LHCN-M2 (cell line): ENCODE measurements at regions not wholly inside any gene's neighbourhood (a gene's known extent, or its start where the extent isn't known, plus 50 kb on each side); places are given as distances from the start of the nearest gene placed in this dataset.

ENCODE experiments used
- DNase-seq: peaks from one replicate; pipeline ENCODE4 v3.0.0-alpha.2; 2012; ENCODE audit warnings: low read depth

- DNase-seq, result no peak
Measured at GRCh38 chr7:124692425-124692824, 73.2 kb downstream of the GPR37 start.

GRCh38 chr7:124690840-124691239 lies 74.8 kb downstream of the GPR37 start:
- no peak for DNase-seq

- DNase-seq, result no peak
Measured at GRCh38 chr7:124689931-124690330, 75.7 kb downstream of the GPR37 start.

DNA sequence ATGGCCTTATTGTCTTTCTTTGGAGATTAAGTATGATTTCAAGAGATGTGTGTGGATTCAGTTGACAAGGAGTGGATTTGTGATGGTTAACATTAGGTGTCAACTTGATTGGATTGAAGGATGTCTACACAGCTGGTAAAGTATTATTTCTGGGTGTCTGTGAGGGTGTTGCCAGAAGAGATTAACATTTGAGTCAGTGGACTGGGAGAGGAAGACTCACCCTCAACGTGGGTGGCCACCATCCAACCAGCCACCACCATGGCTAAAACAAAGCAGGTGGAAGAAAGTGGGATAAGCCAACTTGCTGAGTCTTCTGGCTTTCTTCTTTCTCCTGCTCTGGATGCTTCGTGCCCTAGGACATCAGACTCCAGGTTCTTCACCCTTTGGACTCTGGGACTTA lies 76.1 kb downstream of the GPR37 start:
- DNase-seq, result no peak

GRCh38 chr7:124688991-124689390 lies 76.6 kb downstream of the GPR37 start:
- DNase-seq, result peak; percentile 39

DNA sequence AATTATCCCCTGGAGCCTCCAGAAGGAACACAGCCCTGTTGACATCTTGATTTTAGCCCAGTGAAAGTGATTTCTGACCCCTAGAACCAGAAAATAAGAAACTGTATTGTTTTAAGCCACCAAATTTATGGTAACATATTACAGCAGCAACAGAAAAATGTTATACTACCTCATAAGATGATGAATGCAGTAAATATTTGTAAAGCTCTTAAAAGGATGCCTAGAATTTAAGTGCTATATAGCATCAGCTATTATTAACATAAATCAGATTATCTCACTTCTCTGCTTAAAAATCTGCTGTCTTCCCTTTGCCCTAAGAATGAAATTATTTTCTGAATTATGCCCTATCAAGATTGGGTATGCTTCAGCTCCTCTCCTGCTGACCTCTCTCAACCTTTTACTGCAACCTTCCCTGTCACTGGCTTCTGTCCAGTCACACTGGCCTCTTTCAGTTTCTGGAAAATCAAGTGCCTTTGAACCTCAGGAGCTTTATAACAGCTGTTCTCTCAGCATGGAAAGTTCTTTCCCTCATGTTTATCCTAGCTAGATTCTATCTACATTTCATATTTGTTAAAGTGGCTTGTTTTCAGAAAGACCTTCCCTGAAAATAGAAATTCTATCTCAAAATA lies 78.9 kb downstream of the GPR37 start:
- no peak for DNase-seq

- no peak for DNase-seq
Measured at GRCh38 chr7:124681946-124682345, 83.6 kb downstream of the GPR37 start.

DNA sequence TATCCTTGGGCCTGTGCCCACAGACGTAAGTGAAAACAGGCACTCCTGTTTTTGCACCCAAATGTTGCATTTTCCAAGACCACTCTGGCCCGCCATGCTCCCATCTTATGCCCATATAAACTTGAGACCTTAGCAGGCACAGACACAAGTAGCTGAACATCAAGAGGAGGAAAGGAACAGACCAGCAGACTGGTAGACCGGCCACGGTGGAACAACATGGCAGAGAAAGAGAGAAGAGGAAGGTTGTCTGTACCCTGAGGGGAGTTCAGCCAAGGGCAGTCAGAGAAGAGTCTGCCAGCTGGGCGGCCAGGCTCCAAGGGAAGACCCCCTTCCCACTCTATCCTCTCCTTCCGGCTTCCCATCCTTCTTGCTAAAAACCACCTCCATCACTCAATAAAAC lies 85.3 kb downstream of the GPR37 start:
- DNase-seq, result no peak

DNA sequence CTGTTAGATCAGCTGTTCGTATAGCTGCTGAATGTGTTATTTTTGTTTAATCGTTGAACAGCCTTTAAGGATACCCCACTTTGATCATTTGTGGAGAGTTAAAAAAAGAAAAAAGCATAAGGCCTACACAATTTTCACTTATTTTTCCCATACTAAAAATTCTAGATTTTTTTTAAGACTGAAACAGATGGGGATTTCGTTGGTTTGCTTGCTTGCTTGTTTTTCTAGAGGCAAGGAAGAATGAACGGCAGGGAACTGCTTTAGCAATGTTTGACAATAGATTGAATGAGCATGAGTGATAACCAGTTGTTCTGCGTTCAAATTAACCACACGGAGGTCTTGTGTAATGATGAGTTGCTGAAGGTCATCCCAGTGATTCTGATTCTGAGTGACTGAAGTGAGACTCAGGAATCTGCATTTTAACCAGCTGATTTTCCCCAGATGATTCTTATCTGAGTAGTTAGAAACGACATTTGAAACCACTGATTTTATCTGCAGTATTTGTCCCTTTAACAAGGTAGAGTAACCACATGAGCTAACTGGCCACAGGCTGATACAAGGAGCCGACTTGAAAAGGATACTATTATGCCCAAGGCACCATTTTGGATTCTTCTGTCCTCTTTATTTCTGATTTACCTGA lies 85.9 kb downstream of the GPR37 start:
- no peak for DNase-seq

DNA sequence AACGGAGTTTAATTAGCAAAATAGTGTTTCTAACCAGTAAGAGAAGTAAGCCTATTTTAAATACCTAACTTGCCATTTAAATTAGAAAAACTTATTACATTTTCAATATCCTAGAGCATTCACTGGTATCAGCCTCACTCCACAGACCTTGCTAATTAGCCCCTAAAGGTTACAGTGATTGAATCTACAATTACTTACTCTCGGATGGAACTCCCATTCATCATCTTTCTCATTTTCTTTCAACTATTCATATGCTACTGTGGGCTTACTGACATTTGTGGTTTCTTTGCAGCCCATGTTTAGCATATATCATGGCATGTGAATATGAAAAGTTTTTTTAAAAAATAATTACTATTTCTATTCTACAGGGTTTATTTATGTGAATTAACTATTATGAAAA lies 86.4 kb downstream of the GPR37 start:
- DNase-seq, result no peak

GRCh38 chr7:124674451-124674850 lies 91.1 kb downstream of the GPR37 start:
- no peak for DNase-seq

- DNase-seq, result no peak
Measured at GRCh38 chr7:124672011-124672410, 93.6 kb downstream of the GPR37 start.

- DNase-seq, result no peak
Measured at GRCh38 chr7:124667312-124668153, 98.1 kb downstream of the GPR37 start.

- no peak for DNase-seq
Measured at GRCh38 chr7:124662937-124663336, 102.7 kb downstream of the GPR37 start.

DNA sequence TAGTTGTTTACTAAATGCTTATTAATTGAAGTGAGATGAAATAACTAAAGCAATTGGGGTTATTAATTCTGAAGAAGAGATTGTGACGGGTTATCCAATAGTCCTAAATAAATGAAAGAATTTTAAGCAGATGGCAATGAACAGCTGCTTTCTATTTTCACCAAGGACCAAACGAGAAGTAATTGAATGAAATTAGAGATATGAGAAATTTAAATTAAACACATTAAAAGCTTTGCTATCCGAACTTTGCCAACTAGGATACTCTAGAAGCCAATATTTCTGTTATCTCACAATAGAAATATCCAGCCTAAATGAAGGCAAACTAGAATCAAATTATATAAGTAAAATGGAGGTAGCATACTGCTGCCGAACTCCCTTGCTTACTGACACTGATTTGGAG lies 103.2 kb downstream of the GPR37 start:
- DNase-seq, result no peak

GRCh38 chr7:124655990-124656389 lies 109.6 kb downstream of the GPR37 start:
- no peak for DNase-seq

DNA sequence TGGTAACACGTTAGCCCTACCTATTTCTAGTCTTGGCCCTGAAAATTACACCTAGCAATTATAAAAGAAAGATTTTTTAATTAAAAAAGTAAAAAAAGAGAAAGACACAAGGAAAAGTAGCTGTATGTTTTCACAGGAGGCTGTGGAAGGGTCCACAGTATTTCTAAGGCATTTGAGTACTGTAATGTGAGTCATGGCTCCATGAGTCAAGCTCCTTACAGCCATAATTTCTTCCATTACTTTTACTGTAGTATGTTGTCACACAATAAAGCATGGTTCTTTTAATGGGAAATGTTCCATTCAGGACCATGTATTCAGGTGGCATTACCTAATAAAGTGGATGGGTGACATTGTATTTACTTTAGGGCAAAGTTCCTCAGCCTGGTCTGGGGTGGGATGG lies 113.4 kb downstream of the GPR37 start:
- DNase-seq, result peak; percentile 11

- DNase-seq, result no peak
Measured at GRCh38 chr7:124651136-124651535, 114.5 kb downstream of the GPR37 start.

- no peak for DNase-seq
Measured at GRCh38 chr7:124649397-124650014, 116.1 kb downstream of the GPR37 start.

DNA sequence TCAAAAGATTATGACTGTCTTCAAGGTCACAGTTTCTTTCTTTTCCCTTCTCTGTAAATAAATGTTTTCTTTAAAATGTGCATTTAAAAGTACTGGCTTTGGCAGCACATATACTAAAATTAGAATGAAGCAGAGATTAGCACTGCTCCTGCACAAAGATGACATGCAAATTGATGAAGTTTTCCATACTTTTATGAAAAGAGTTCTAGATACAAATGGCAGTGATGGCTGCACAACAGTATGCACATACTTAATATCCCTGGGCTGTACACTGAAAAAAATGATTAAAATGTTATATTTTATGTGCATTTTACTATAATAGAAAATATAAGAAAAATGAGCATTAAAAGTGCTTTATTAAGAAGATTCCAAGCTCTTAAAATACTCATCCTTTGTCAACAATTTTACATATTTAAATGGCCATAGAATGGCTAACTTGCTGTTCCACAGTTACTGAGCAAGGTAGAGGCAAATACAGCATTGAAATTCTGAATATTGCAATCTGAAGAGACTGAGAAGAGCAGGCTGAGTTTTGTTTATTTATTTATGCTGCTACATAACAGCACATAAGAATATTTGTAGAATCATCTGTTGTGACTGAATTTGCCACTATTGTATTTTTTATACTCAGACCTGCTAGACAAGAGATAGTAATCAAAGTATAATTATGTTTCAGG lies 117.8 kb downstream of the GPR37 start:
- no peak for DNase-seq

DNA sequence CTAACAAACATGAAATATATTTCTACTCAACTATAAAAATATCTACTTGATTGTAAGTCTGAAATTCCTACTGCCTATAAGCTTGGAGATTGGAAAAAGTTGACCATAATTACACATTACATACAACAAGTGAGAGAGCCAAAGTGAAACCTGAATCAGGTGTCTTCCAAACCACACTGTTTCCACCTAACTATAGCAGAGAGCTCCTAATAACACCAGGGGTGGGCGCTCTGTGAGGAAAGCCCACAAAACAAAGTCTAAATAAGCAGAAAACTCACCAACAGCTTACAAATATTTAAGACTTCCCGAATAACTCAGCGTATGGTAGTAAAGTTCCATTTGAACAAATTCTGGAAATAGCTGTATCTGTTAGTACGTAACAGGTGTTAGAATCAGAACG lies 119.9 kb downstream of the GPR37 start:
- DNase-seq, result no peak

DNA sequence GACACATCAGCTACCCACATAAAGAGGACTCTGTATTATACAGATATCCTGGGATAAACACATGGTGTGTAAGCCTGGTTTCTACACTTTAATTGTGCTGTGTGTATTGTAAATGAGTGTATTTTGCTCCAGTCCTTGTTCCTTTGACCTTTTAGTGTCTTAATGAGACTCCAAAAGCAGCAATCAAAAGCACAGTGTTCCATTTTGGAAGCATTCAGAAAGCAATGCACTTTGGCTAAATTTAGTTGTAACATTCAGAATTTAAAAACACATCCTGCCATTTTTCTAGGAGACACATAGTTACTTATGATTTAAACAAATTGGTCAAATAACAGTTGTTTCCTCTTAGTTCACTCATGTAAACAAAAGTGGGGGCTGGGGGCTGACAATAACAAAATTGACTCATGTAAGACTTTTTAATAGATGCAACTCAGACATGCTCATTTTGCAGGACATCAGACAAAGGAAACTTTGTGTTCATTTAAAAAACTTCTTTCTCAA lies 122.2 kb downstream of the GPR37 start:
- DNase-seq, result no peak
